Neural cell (in vitro differentiated cells): ENCODE measurements at regions not wholly inside any gene's neighbourhood (a gene's known extent, or its start where the extent isn't known, plus 50 kb on each side); places are given as distances from the start of the nearest gene placed in this dataset.

Experiments used
- H2AFZ ChIP-seq: fragments of 200-600, 300-800 bp; sonication (generic), shearing (Covaris generic); 2 replicates; pipeline ENCODE4 v1.6.0; 2014; ENCODE audit warnings: low read depth, mild to moderate bottlenecking, antibody characterized with exemption, low read length, moderate library complexity
- H3F3A ChIP-seq: fragments of 200-600 bp; shearing (Covaris generic); 2 replicates; pipeline ENCODE4 v1.6.1; 2016; ENCODE audit warnings: mild to moderate bottlenecking, moderate library complexity, mixed read lengths, antibody characterized with exemption, low read length; ENCODE audit not compliant: insufficient read depth, poor library complexity, severe bottlenecking
- H3K27ac ChIP-seq: fragments of 200-600, 300-800 bp; sonication (generic), shearing (Covaris generic); 2 replicates; pipeline ENCODE4 v1.5.1; 2014; ENCODE audit warnings: mild to moderate bottlenecking, low read length, moderate library complexity
- H3K27me3 ChIP-seq: fragments of 300-800, 200-600 bp; sonication (generic), shearing (Covaris generic); 2 replicates; pipeline ENCODE4 v1.6.0; 2014; ENCODE audit warnings: mild to moderate bottlenecking, low read depth, low read length, moderate library complexity; ENCODE audit not compliant: insufficient read depth
- H3K36me3 ChIP-seq: fragments of 300-800, 200-600 bp; sonication (generic), shearing (Covaris generic); 2 replicates; pipeline ENCODE4 v1.5.1; 2014; ENCODE audit warnings: mild to moderate bottlenecking, antibody characterized with exemption, low read length, moderate library complexity; ENCODE audit not compliant: insufficient read depth
- H3K4me2 ChIP-seq: fragments of 300-800, 200-600 bp; sonication (generic), shearing (Covaris generic); 2 replicates; pipeline ENCODE4 v1.6.0; 2014; ENCODE audit warnings: mild to moderate bottlenecking, low read length
- H3K4me3 ChIP-seq: fragments of 300-800, 200-600 bp; sonication (generic), shearing (Covaris generic); 2 replicates; pipeline ENCODE4 v1.5.1; 2014; ENCODE audit warnings: mild to moderate bottlenecking, low read length, moderate library complexity
- H3K79me2 ChIP-seq: fragments of 200-600 bp; shearing (Covaris generic); replicated peaks from 2 replicates; pipeline ENCODE4 v1.6.0; 2014; ENCODE audit warnings: mild to moderate bottlenecking, low read length, moderate library complexity; ENCODE audit not compliant: insufficient read depth
- H3K9ac ChIP-seq: fragments of 300-800, 200-600 bp; sonication (generic), shearing (Covaris generic); 2 replicates; pipeline ENCODE4 v1.6.1; 2016; ENCODE audit warnings: mild to moderate bottlenecking, low read length, mixed read lengths
- H3K9me2 ChIP-seq: fragments of 200-600 bp; shearing (Covaris generic); 2 replicates; pipeline ENCODE4 v1.6.1; 2016; ENCODE audit warnings: mild to moderate bottlenecking, low read length, mixed read lengths; ENCODE audit not compliant: insufficient read depth
- H3K9me3 ChIP-seq: fragments of 200-600, 300-800 bp; sonication (generic), shearing (Covaris generic); 2 replicates; pipeline ENCODE4 v1.6.1; 2016; ENCODE audit warnings: mild to moderate bottlenecking, mixed run types, low read length, moderate library complexity, mixed read lengths
- H4K20me1 ChIP-seq: fragments of 200-600 bp; shearing (Covaris generic); 2 replicates; pipeline ENCODE4 v1.6.1; 2016; ENCODE audit warnings: mild to moderate bottlenecking, mixed run types; ENCODE audit not compliant: insufficient read depth
- CTCF ChIP-seq: fragments of 450-650 bp; IDR thresholded peaks from 2 replicates; pipeline ENCODE4 v1.5.1; 2014; ENCODE audit warnings: antibody characterized with exemption, mild to moderate bottlenecking, moderate library complexity; ENCODE audit not compliant: poor library complexity, severe bottlenecking
- EP300 ChIP-seq: fragments of 450-650 bp; conservative IDR thresholded peaks from 2 replicates; pipeline ENCODE4 v1.6.1; 2014; ENCODE audit warnings: antibody characterized with exemption, mild to moderate bottlenecking, moderate library complexity; ENCODE audit not compliant: poor library complexity, severe bottlenecking
- EZH2 ChIP-seq: fragments of 200-600, 300-800 bp; shearing (Covaris generic), sonication (generic); IDR thresholded peaks from 2 replicates; pipeline ENCODE4 v1.6.1; 2014; ENCODE audit warnings: antibody characterized with exemption, low read length, borderline replicate concordance, mild to moderate bottlenecking; ENCODE audit not compliant: insufficient read depth, poor library complexity, severe bottlenecking
- MXI1 ChIP-seq: fragments of 450-650 bp; conservative IDR thresholded peaks from 2 replicates; pipeline ENCODE4 v1.6.1; 2014; ENCODE audit warnings: antibody characterized with exemption, mild to moderate bottlenecking; ENCODE audit not compliant: poor library complexity, severe bottlenecking
- POLR2AphosphoS5 ChIP-seq: IDR thresholded peaks from 2 replicates; pipeline ENCODE4 v1.6.1; 2012
- RAD21 ChIP-seq: fragments of 450-650 bp; conservative IDR thresholded peaks from 2 replicates; pipeline ENCODE4 v1.6.1; 2014; ENCODE audit warnings: antibody characterized with exemption, mild to moderate bottlenecking, moderate library complexity
- REST ChIP-seq: IDR thresholded peaks from 2 replicates; pipeline ENCODE4 v1.6.1; 2012; ENCODE audit warnings: borderline replicate concordance
- SMC3 ChIP-seq: fragments of 450-650 bp; conservative IDR thresholded peaks from 2 replicates; pipeline ENCODE4 v1.6.1; 2014; ENCODE audit warnings: antibody characterized with exemption, mild to moderate bottlenecking, moderate library complexity; ENCODE audit not compliant: poor library complexity
- TAF1 ChIP-seq: IDR thresholded peaks from 2 replicates; pipeline ENCODE4 v1.6.1; 2012; ENCODE audit warnings: low read depth

GRCh38 chr13:44301639-44302015, 72.0 kb upstream of the SERP2 start:
- H3K27ac ChIP-seq = no peak overlapping the region
- H3K79me2 ChIP-seq = no peaks in the 10 kb centered on the region
- no peaks in the 10 kb centered on the region for H3K27me3 ChIP-seq
- H3K9me2 ChIP-seq = no peaks in the 10 kb centered on the region
- no peak overlapping the region for H3K9ac ChIP-seq
- no peaks in the 10 kb centered on the region for H3K36me3 ChIP-seq
- TF ChIP-seq TAF1 (no peak), POLR2AphosphoS5 (no peak)
- no peaks in the 10 kb centered on the region for H4K20me1 ChIP-seq
- no peak overlapping the region for H3K4me2 ChIP-seq
- no peak overlapping the region for H2AFZ ChIP-seq
- no peak overlapping the region for H3K4me3 ChIP-seq
- no peaks in the 10 kb centered on the region for H3F3A ChIP-seq
- H3K9me3 ChIP-seq = no peaks in the 10 kb centered on the region

- H3K27me3 ChIP-seq = no peaks in the 10 kb centered on the region
- no peak overlapping the region for H3K4me2 ChIP-seq
- TF ChIP-seq CTCF (no peak), EP300 (no peak), TAF1 (no peak), EZH2 (no peak)
These were observed 71.4 kb upstream of the SERP2 start for GRCh38 chr13:44302233-44302632.

GRCh38 chr13:44302940-44303575, 70.6 kb upstream of the SERP2 start:
- no peaks in the 10 kb centered on the region for H3K9me3 ChIP-seq
- H3K9ac ChIP-seq = no peak overlapping the region
- no peak overlapping the region for H3K27ac ChIP-seq
- H3K4me3 ChIP-seq = no peak overlapping the region
- H3K36me3 ChIP-seq = no peaks in the 10 kb centered on the region
- no peaks in the 10 kb centered on the region for H3K27me3 ChIP-seq
- no peaks in the 10 kb centered on the region for H3K79me2 ChIP-seq
- no peak for TF ChIP-seq MXI1
- TF ChIP-seq EZH2 = no peak
- TF ChIP-seq POLR2AphosphoS5 = no peak
- TF ChIP-seq REST = no peak
- no peak for TF ChIP-seq SMC3
- TF ChIP-seq RAD21 = no peak
- no peak for TF ChIP-seq CTCF
- TF ChIP-seq TAF1 = no peak
- TF ChIP-seq EP300 = no peak
- no peaks in the 10 kb centered on the region for H4K20me1 ChIP-seq
- no peak overlapping the region for H3K4me2 ChIP-seq
- H3F3A ChIP-seq = no peaks in the 10 kb centered on the region
- no peak overlapping the region for H2AFZ ChIP-seq
- H3K9me2 ChIP-seq = no peaks in the 10 kb centered on the region

More at GRCh38 chr13:44302233-44302632, 71.4 kb upstream of the SERP2 start:
- Histone ChIP-seq H3K9me2 (no peaks in the 10 kb centered on the region), H3K79me2 (no peaks in the 10 kb centered on the region), H2AFZ (no peak overlapping the region), H3K36me3 (no peaks in the 10 kb centered on the region), H3F3A (no peaks in the 10 kb centered on the region), H3K9ac (no peak overlapping the region), H4K20me1 (no peaks in the 10 kb centered on the region), H3K9me3 (no peaks in the 10 kb centered on the region), H3K4me3 (no peak overlapping the region), H3K27ac (no peak overlapping the region)
